Left hindlimb (tissue), 1 donor: ENCODE measurements at regions not wholly inside any gene's neighbourhood (a gene's known extent, or its start where the extent isn't known, plus 50 kb on each side); places are given as distances from the start of the nearest gene placed in this dataset.

Source experiments
- DNase-seq: peaks from one replicate; pipeline ENCODE4 v3.0.0-alpha.2; 2018

- DNase-seq, result no peak
Observed at GRCh38 chr6:139655783-139656705, 281.6 kb upstream of the CITED2 start.

- no peak for DNase-seq
Observed at GRCh38 chr6:139654888-139655782, 280.7 kb upstream of the CITED2 start.

- DNase-seq, result no peak
Observed at GRCh38 chr6:139654309-139654708, 279.9 kb upstream of the CITED2 start.

DNA sequence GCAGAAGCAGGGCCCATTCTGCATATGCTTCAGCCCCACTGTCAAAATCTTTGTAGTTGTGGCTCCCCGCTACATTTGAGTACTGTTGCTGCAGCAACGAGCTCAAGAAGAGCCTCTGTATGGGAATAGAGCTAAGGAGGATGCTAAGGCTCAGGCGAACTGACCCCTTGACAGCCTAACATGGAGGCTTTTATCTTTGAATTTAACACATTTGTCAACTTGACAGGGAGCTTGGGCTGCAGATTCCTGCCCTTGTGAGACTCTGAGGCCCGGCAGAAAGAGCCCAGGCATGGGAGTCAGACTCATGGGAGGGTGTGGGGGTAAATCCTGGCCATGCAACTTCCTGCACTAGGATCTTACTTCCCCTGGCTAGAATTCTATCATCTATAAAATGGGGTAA lies 278.7 kb upstream of the CITED2 start:
- DNase-seq, result no peak

DNA sequence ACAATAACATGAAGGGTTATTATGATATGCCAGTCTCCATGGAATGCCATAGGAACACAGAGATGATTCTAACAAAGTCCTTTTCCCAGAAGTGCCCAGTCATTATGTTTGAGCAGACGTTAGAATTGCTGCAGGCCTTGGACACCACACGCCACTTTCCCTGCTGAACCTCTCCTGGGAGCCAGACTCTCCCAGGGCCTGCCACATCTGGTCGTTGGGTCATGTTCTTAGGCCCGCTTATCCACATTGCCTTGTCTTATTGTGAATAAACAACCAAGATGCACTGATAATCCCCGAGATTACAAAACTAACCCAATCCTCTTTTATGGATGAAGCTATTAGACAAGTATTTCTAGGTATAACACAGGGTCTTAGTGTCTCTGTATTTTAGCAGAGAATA lies 276.5 kb upstream of the CITED2 start:
- DNase-seq, result no peak

GRCh38 chr6:139649732-139650131 lies 275.3 kb upstream of the CITED2 start:
- DNase-seq, result no peak

GRCh38 chr6:139649128-139649527 lies 274.7 kb upstream of the CITED2 start:
- no peak for DNase-seq

DNA sequence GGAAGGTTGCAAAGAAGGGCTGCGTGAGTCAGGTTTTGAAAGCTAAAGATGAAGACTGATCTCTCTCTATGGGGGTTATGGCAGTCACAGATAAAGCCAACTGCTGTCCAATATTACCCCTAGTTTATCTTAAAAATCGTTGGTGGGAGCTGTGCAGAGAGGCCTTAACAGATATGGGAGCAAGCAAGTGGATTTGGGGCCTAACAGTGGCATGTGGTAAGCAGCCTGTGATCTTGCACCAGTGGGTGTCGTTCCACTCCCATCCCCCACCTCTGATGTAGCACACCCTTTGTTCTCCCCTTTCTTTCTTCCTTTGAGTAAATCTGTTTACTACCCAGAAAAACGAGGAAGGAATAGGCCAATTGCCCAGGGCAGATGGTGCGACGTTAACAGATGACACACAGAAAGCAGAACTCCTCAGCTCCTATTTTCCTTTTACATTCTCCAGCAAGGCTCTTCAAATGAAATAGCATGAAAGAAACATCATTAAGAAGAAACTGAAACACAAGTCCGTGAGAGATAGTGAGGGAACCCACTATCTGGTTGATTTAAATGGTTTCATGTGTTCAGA lies 274.1 kb upstream of the CITED2 start:
- no peak for DNase-seq

DNA sequence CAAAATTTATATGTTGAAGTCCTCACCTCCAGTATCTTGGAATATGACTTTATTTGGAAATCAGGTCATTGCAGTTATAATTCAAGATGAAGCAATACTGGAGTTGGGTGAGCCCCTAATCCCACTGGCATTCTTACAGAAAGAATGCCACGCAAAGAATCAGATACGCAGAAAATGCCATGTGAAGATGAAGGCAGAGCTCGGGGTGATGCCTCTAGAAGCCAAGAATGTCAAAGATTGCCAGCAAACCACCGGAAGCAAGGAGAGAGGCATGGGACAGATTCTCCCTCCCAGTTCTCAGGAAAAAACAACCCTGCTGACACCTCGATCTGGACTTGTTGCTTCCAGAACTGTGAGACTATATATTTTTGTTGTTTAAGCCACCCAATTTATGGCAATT lies 273.4 kb upstream of the CITED2 start:
- no peak for DNase-seq

GRCh38 chr6:139647016-139647415 lies 272.6 kb upstream of the CITED2 start:
- DNase-seq, result no peak

GRCh38 chr6:139644821-139645220 lies 270.4 kb upstream of the CITED2 start:
- DNase-seq, result peak; percentile 36

DNA sequence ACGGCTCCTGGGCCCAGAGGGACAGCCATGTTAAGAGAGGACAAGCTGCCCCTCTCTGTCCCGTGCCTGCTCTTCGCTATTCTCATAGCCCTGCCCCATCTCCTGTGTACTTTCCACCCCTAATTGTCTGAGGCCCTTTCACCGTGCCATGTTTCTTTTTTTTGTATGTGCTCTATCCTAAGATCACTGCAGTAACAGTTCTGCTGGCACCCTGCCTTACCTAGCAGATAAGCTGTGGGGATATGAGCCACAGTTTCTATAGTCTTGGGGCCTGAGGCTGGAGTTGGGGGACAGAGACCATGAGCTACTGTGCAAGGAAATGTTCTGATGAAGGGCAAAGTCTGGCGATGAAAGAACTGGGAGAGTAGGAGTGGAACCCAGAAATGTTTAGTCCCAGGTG lies 269.5 kb upstream of the CITED2 start:
- DNase-seq, result no peak

DNA sequence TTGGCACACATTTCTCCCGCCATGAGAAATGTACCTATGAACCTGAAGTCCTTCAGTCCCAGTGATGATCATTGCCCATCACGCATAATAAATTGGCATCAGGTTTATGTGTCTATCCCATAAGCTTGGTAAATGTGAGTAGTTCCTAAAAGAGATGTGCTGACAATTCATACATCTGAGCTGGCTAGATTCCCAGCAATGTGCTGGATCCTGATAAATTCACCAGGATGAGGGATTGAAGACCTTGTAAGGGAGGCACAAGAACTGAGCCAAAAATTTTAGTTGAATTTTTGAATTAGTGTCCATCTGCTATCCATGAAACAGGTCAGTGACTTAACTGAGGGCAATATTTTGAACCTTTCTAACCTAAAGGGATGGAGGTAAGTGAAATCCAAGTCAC lies 267.9 kb upstream of the CITED2 start:
- no peak for DNase-seq

- no peak for DNase-seq
Observed at GRCh38 chr6:139641376-139641775, 266.9 kb upstream of the CITED2 start.

- DNase-seq, result no peak
Observed at GRCh38 chr6:139640921-139641320, 266.5 kb upstream of the CITED2 start.

GRCh38 chr6:139640448-139640847 lies 266.0 kb upstream of the CITED2 start:
- no peak for DNase-seq

DNA sequence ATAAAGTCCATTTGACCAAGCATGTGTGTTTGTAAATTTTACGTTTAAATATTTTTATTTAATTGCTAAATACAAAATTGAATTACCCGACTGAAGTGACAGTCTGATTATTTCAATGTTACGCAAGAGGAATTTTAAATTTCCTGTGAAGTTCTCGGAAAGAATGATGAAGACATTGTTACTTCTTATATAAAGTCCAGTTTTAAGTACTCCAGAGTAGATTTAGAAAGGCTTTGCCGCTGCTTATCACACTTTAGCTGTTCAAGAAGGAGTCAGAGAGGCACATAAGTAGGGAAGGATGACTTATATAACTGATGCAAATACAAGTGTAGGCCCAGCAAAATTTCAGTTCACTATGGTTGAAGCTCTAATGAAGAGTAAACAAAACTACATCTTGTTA lies 265.1 kb upstream of the CITED2 start:
- DNase-seq, result no peak

DNA sequence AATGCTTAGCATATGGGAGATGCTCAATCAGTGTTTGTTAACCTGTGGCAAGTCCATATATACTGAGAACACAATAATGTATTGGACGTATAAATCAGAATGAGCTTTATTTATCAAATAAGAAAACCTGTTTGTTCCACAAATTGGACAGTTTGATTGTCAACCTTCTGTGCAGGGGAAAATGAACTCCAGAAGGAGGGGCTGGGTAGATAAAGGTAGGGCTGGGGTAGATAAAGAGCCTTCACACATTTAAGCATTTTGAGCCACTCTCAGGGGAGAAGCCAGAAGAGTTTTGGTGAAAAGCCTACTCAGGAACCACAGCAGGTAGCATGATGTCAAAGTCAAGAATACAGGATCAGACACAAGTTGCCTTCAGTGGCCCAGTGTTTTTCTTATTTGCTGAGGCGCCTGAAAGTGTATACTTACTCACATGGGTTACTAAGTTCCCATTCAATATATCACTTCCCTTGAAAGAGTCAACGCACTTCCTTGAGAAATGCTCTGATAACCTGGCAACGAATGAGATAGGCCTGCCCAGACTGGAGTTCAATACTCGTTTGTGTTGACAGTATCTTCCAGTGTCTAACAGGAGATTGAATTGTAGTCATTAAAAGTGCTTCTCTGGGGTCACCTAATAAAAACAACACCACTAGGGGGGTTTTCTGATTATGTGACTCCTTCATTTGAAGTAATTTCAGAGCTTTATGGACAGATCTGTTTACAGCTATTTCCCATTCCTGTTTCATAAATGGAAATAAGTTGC lies 263.9 kb upstream of the CITED2 start:
- no peak for DNase-seq

GRCh38 chr6:139637766-139638165 lies 263.3 kb upstream of the CITED2 start:
- no peak for DNase-seq

DNA sequence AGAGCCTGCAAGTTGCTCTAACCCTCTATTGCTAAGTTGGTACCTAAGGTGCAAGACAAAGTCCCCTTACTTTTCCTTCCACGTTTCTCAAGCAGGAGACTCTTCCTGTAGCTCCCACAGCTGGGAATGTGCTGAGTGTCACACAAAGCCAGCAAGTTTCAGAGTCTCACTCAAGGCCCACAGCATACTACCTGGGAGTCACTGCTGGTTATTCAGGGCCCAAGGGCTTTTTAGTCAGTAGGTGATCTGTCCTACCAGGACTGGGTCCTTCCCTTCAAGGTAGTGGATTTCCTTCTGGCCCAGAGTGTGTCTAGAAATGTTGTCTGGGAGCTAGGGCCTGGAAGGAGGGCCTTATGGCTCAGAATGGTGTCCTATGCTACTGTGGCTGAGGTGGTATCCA lies 261.9 kb upstream of the CITED2 start:
- no peak for DNase-seq

DNA sequence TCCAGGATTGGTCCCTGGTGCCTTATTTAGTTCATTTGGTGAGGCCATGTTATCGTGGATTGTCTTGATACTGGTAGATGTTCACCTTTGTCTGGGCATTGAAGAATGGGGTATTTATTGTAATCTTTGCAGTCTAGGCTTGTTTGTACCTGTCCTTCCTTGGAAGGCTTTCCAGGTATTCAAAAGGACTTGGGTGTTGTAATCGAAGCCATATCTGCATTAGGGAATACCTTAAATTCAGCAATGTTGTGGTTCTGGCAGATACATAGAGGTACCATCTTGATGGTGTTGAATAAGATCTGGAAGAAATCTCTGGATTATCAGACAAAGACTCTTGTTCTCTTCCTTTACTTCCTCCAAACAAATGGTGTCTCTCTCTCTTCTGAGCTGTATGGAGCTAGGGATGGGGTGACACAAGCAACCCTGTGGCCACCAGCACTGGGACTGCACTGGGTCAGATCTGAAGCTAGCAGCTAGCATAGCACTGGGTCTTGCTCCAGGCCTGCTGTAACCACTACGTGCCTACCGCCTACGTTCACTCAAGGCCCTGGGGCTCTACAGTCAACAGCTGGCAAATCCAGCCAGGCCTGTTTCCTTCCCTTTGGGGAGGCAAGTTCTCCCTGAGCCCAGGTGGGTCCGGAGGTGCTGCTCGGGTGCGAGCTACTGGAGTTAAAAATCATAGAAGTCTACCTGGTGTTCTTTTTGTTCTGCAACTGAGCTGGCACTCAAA lies 261.1 kb upstream of the CITED2 start:
- DNase-seq, result no peak

- DNase-seq, result no peak
Observed at GRCh38 chr6:139632840-139633239, 258.4 kb upstream of the CITED2 start.
